ENCODE measurements at regions not wholly inside any gene's neighbourhood (a gene's known extent, or its start where the extent isn't known, plus 50 kb on each side); places are given as distances from the start of the nearest gene placed in this dataset.

DNA sequence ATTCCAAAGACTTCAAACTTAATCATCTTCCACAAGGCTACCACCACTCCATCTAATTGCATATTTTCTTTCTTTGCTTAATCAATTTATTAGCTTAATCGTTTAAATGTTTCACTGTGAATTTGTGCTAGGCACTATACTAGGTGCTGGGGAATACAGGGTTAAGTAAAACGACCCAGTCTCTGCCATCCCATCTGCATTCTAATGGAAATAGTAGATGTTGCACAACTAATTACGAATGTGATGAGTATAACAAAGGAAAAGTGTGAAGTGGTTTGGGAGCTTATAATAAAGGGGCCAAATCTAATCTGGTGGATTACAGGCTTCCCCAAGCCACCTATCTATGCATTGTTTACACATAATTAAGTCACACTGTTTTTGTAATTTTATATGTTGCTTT lies 147.1 kb downstream of the FAM181B start:
- no peak for TF ChIP-seq CTCF (conservative IDR thresholded peaks at IDR 0.05; ENCODE audit: low read length)

GRCh38 chr11:82577246-82577645 lies 156.4 kb downstream of the FAM181B start:
- H3K4me3 ChIP-seq (ENCODE audit: low read length): no peak overlapping the region
- TF ChIP-seq CTCF (conservative IDR thresholded peaks at IDR 0.05; ENCODE audit: low read length): no peak
- DNase-seq (ENCODE audit: low read depth): no peak

More for the DNA sequence above, 147.1 kb downstream of the FAM181B start:
- H3K4me3 ChIP-seq (ENCODE audit: low read length): no peak overlapping the region
- DNase-seq (ENCODE audit: low read depth): no peak

GRCh38 chr11:82560836-82561235 lies 172.8 kb downstream of the FAM181B start:
- no peak for DNase-seq (ENCODE audit: low read depth)
- no peak overlapping the region for H3K4me3 ChIP-seq (ENCODE audit: low read length)
- TF ChIP-seq CTCF (conservative IDR thresholded peaks at IDR 0.05; ENCODE audit: low read length): no peak

DNA sequence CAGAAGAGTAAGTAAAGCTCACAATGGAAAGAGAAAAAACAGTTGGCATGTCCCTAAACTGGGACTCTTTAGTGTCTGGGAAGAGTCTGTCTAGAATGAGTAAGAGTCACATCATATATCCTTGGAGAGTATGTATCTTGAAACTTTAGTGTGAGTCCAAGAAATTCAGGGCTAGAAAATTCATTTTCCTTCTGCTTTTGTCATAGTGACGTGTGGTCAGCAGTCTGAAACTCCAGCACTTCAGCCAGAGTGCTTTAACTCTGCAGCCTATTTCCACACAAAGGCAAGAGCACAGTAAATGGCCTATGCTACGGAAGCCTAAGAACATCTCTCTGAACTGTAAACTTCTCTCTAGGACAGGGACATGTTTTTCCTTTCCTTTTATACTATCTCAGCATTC lies 174.1 kb downstream of the FAM181B start:
- DNase-seq (ENCODE audit: low read depth): no peak
- no peak for TF ChIP-seq CTCF (conservative IDR thresholded peaks at IDR 0.05; ENCODE audit: low read length)
- no peak overlapping the region for H3K4me3 ChIP-seq (ENCODE audit: low read length)

- DNase-seq (ENCODE audit: low read depth): no peak
- no peak for TF ChIP-seq CTCF (conservative IDR thresholded peaks at IDR 0.05; ENCODE audit: low read length)
- no peak overlapping the region for H3K4me3 ChIP-seq (ENCODE audit: low read length)
These were observed 176.4 kb downstream of the FAM181B start for GRCh38 chr11:82557274-82557673.

- no peak for DNase-seq (ENCODE audit: low read depth)
- TF ChIP-seq CTCF (conservative IDR thresholded peaks at IDR 0.05; ENCODE audit: low read length): no peak
- no peak overlapping the region for H3K4me3 ChIP-seq (ENCODE audit: low read length)
These were observed 177.5 kb downstream of the FAM181B start for GRCh38 chr11:82556210-82556609.

- TF ChIP-seq CTCF (conservative IDR thresholded peaks at IDR 0.05; ENCODE audit: low read length): no peak
- H3K4me3 ChIP-seq (ENCODE audit: low read length): no peak overlapping the region
- DNase-seq (ENCODE audit: low read depth): no peak
These were observed 186.8 kb downstream of the FAM181B start for GRCh38 chr11:82546661-82547557.
